ENCODE measurements at regions not wholly inside any gene's neighbourhood (a gene's known extent, or its start where the extent isn't known, plus 50 kb on each side); places are given as distances from the start of the nearest gene placed in this dataset.
"Not testable (repeated sequence)": the region's sequence is repeated elsewhere in the genome, so short reads cannot be mapped to it uniquely, and the experiment has no call there.

- H3K27me3 Mint-ChIP-seq (ENCODE audit: low read depth), result peaks cover 11% of the 10 kb centered on the region
- H3K4me3 Mint-ChIP-seq, result no peak overlapping the region
- H3K9me3 ChIP-seq (ENCODE audit: control insufficient read depth, low read depth, low read length), result peaks cover 10% of the 10 kb centered on the region
- H3K18ac ChIP-seq (ENCODE audit: insufficient read length, low read depth, low read length), result no peak overlapping the region
- TF ChIP-seq, protein P1, sequence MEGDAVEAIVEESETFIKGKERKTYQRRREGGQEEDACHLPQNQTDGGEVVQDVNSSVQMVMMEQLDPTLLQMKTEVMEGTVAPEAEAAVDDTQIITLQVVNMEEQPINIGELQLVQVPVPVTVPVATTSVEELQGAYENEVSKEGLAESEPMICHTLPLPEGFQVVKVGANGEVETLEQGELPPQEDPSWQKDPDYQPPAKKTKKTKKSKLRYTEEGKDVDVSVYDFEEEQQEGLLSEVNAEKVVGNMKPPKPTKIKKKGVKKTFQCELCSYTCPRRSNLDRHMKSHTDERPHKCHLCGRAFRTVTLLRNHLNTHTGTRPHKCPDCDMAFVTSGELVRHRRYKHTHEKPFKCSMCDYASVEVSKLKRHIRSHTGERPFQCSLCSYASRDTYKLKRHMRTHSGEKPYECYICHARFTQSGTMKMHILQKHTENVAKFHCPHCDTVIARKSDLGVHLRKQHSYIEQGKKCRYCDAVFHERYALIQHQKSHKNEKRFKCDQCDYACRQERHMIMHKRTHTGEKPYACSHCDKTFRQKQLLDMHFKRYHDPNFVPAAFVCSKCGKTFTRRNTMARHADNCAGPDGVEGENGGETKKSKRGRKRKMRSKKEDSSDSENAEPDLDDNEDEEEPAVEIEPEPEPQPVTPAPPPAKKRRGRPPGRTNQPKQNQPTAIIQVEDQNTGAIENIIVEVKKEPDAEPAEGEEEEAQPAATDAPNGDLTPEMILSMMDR (conservative IDR thresholded peaks at IDR 0.05), result no peak
- H3K27ac ChIP-seq (ENCODE audit: insufficient read length, low read depth, low read length), result no peak overlapping the region
- H2BK12ac ChIP-seq (ENCODE audit: insufficient read length, low read depth, low read length), result no peak overlapping the region
- no CpG with 5 or more reads among the region's 5 CpGs for WGBS (ENCODE audit: extremely low coverage, insufficient read length, low lambda C conversion rate)
- H4K20me1 ChIP-seq (ENCODE audit: control insufficient read depth, insufficient read depth, insufficient read length), result no peaks in the 10 kb centered on the region
- H3K4ac ChIP-seq (ENCODE audit: low read depth, low read length), result no peak overlapping the region
- H3K14ac ChIP-seq (ENCODE audit: insufficient read depth, low read length), result no peak overlapping the region
- H2BK5ac ChIP-seq (ENCODE audit: insufficient read length, low read length), result no peak overlapping the region
- no peak overlapping the region for H2BK15ac ChIP-seq (ENCODE audit: low read depth, low read length)
- H3K9ac ChIP-seq (ENCODE audit: extremely low read depth, insufficient read length, low read length), result no peak overlapping the region
- H3K4me2 ChIP-seq (ENCODE audit: insufficient read depth, insufficient read length, low read length), result no peak overlapping the region
- peaks cover 0 to 12% (median 7%) of the 10 kb centered on the region in 3 experiments; a peak in 6 of 7 replicates for H3K36me3 Mint-ChIP-seq (ENCODE audit: insufficient read depth in 1 of 3, low read depth in 3 of 3)
- no peak overlapping the region for H4K91ac ChIP-seq (ENCODE audit: insufficient read length, low read depth, low read length)
- no peaks in the 10 kb centered on the region for H3K23me2 ChIP-seq (ENCODE audit: insufficient read length, low read depth, low read length, poor library complexity, severe bottlenecking)
- no peak overlapping the region; a peak in 1 of 7 replicates for H3K27ac Mint-ChIP-seq
- H2AK5ac ChIP-seq (ENCODE audit: insufficient read length, low read length), result no peak overlapping the region
- no peak overlapping the region for H2BK20ac ChIP-seq (ENCODE audit: low read depth, low read length, poor library complexity, severe bottlenecking)
- no peak overlapping the region for H2AFZ ChIP-seq (ENCODE audit: low read length)
- H4K5ac ChIP-seq (ENCODE audit: insufficient read length, low read depth, low read length), result no peak overlapping the region
- H2BK120ac ChIP-seq (ENCODE audit: low read depth, low read length, poor library complexity, severe bottlenecking), result no peak overlapping the region
- no peak overlapping the region for H4K8ac ChIP-seq (replicated peaks; ENCODE audit: insufficient read length, low read depth, low read length)
- no peak overlapping the region for H3K23ac ChIP-seq (ENCODE audit: insufficient read length, low read depth, low read length)
- H3K9me3 Mint-ChIP-seq, result peaks cover 5 to 15% of the 10 kb centered on the region in 2 experiments; a peak in 4 of 5 replicates
- H3T11ph ChIP-seq (ENCODE audit: low read length), result no peak overlapping the region
- H3K27me3 ChIP-seq (ENCODE audit: insufficient read depth, low read length), result no peaks in the 10 kb centered on the region
- no peaks in the 10 kb centered on the region for H3K79me1 ChIP-seq (ENCODE audit: insufficient read depth, low read depth, low read length, poor library complexity, severe bottlenecking)
- H3K4me1 ChIP-seq (ENCODE audit: insufficient read depth, low read length), result no peaks in the 10 kb centered on the region
- H3K4me1 Mint-ChIP-seq, result peaks cover 16 to 17% of the 10 kb centered on the region in 2 experiments
- H3K56ac ChIP-seq (ENCODE audit: insufficient read length, low read depth, low read length), result no peak overlapping the region
- DNase-seq, result no peak
- no peaks in the 10 kb centered on the region for H3K79me2 ChIP-seq (ENCODE audit: insufficient read depth, low read length)
Measured at GRCh38 chr13:86922936-86923335, 748.2 kb upstream of the SLITRK5 start.

- whole genome bisulfite sequencing (ENCODE audit: extremely low coverage, insufficient read length, low lambda C conversion rate), result no CpG with 5 or more reads among the region's 3 CpGs
- H3K4me3 Mint-ChIP-seq; H4K20me1 ChIP-seq (ENCODE audit: control insufficient read depth, insufficient read depth, insufficient read length); H3K79me1 ChIP-seq (ENCODE audit: insufficient read depth, low read depth, low read length, poor library complexity, severe bottlenecking); H4K8ac ChIP-seq (replicated peaks; ENCODE audit: insufficient read length, low read depth, low read length); H2BK120ac ChIP-seq (ENCODE audit: low read depth, low read length, poor library complexity, severe bottlenecking); H3K27ac ChIP-seq (ENCODE audit: insufficient read length, low read depth, low read length); H3K14ac ChIP-seq (ENCODE audit: insufficient read depth, low read length); H3K4me2 ChIP-seq (ENCODE audit: insufficient read depth, insufficient read length, low read length); H2BK20ac ChIP-seq (ENCODE audit: low read depth, low read length, poor library complexity, severe bottlenecking); H3K9ac ChIP-seq (ENCODE audit: extremely low read depth, insufficient read length, low read length); H3T11ph ChIP-seq (ENCODE audit: low read length); H3K23ac ChIP-seq (ENCODE audit: insufficient read length, low read depth, low read length); H4K5ac ChIP-seq (ENCODE audit: insufficient read length, low read depth, low read length); H3K23me2 ChIP-seq (ENCODE audit: insufficient read length, low read depth, low read length, poor library complexity, severe bottlenecking); H2BK12ac ChIP-seq (ENCODE audit: insufficient read length, low read depth, low read length); H3K27me3 Mint-ChIP-seq (ENCODE audit: low read depth); H2BK5ac ChIP-seq (ENCODE audit: insufficient read length, low read length); H3K27ac Mint-ChIP-seq; H3K27me3 ChIP-seq (ENCODE audit: insufficient read depth, low read length); H4K91ac ChIP-seq (ENCODE audit: insufficient read length, low read depth, low read length); H3K9me3 ChIP-seq (ENCODE audit: control insufficient read depth, low read depth, low read length); DNase-seq; H3K4me1 ChIP-seq (ENCODE audit: insufficient read depth, low read length); H2AK5ac ChIP-seq (ENCODE audit: insufficient read length, low read length); H2AFZ ChIP-seq (ENCODE audit: low read length); H3K4ac ChIP-seq (ENCODE audit: low read depth, low read length); H3K79me2 ChIP-seq (ENCODE audit: insufficient read depth, low read length); H3K56ac ChIP-seq (ENCODE audit: insufficient read length, low read depth, low read length); H3K18ac ChIP-seq (ENCODE audit: insufficient read length, low read depth, low read length); H2BK15ac ChIP-seq (ENCODE audit: low read depth, low read length); H3K4me1 Mint-ChIP-seq: not testable (repeated sequence)
- Mint-ChIP-seq H3K9me3 (peaks cover 5 to 15% of the 10 kb centered on the region in 2 experiments; a peak in 4 of 5 replicates), H3K36me3 (ENCODE audit: insufficient read depth in 1 of 3, low read depth in 3 of 3) (peaks cover 0 to 12% (median 7%) of the 10 kb centered on the region in 3 experiments; a peak in 6 of 7 replicates)
Measured at GRCh38 chr13:86926916-86927315, 744.3 kb upstream of the SLITRK5 start.

Measured in H9 (cell line).